ENCODE measurements at regions not wholly inside any gene's neighbourhood (a gene's known extent, or its start where the extent isn't known, plus 50 kb on each side); places are given as distances from the start of the nearest gene placed in this dataset.

DNA sequence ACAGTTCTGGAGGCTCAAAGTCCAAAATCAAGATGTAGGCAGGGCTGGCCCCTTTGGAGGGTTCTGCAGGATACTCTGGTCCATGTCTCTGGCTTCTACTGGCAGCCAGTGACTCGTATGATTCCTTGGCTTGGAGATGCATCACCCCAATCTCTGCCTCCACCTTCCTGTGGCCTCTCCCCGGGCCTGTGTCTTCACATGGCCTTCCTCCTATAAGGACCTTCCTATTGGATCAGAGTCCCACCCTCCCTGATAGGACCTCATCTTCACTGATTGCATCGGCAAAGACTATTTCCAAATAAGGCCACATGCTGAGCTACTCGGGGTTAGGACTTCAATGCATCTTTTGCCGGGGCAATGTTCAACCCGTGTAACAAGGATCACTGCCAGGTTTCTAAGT is 509.0 kb downstream of the CD83 start:
- TF ChIP-seq, protein P1, sequence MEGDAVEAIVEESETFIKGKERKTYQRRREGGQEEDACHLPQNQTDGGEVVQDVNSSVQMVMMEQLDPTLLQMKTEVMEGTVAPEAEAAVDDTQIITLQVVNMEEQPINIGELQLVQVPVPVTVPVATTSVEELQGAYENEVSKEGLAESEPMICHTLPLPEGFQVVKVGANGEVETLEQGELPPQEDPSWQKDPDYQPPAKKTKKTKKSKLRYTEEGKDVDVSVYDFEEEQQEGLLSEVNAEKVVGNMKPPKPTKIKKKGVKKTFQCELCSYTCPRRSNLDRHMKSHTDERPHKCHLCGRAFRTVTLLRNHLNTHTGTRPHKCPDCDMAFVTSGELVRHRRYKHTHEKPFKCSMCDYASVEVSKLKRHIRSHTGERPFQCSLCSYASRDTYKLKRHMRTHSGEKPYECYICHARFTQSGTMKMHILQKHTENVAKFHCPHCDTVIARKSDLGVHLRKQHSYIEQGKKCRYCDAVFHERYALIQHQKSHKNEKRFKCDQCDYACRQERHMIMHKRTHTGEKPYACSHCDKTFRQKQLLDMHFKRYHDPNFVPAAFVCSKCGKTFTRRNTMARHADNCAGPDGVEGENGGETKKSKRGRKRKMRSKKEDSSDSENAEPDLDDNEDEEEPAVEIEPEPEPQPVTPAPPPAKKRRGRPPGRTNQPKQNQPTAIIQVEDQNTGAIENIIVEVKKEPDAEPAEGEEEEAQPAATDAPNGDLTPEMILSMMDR (IDR thresholded peaks at IDR 0.05) = no peak
- Histone ChIP-seq H3K4me3 (no peak overlapping the region), H3K27ac (no peak overlapping the region)
- DNase-seq (ENCODE audit: low spot score) = no peak

DNA sequence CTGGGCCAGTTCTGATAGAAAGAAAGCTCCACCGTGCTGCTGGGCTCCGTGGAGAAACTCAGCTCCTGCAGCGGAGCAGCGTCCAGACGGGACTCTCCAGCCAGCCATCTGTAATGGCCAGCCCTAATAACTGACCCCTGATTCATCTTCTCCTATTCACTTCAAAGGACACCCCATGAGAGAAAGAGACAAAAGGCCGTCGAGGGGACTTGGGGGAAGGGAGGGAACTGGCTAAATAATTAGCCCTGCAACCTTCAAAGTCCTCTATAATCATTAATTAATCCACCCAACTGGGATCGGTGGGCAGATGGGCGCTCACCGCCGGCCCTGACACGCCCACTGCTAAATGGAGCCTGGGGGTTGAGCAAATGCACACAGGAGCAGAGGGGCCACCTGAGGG is 512.4 kb downstream of the CD83 start:
- no peak for DNase-seq (ENCODE audit: low spot score)
- H3K27ac ChIP-seq = no peak overlapping the region
- TF ChIP-seq, protein P1 (IDR thresholded peaks at IDR 0.05) = no peak
- H3K4me3 ChIP-seq = no peak overlapping the region

DNA sequence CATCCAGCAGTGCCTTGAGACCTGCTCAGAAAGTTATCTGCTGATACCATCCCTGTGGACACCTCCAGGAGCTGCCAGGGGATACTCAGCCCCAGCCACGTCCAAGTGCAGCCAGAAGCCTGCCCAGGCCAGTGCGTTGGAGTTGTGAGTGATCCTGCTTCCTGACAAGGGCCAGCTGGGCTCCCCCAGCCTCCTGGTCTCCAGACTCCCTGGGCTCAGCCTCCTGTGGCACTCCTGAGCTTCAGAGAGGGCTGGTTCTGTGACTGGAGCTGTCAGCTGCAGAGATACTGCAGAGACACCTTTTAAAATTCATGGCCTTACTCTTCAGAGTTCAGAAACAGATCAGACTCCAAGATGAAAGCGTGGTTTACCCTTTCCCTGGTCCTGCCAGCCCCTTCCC is 515.9 kb downstream of the CD83 start:
- DNase-seq (ENCODE audit: low spot score) = no peak
- TF ChIP-seq, protein P1 (IDR thresholded peaks at IDR 0.05) = no peak

DNA sequence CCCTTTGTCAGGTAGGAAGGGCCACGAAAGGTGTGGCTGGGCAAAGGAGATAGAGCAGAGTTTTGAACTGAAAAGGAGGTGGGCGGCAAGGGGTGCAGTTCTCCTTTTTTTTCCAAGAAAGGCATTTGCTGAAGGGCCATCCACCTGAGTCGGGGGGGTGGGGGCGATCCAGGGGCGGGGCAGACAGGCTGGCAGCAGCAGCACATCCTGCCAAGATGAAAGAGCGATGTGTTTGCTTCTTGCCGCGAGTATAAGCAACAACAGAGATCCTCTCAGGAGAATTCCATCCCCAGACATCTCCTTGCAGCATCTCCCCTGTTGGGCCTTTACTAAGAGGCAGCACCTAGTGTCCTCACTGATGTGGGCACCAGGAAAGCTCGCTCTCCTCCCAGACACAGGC is 516.5 kb downstream of the CD83 start:
- Histone ChIP-seq H3K27ac (no peak overlapping the region), H3K4me3 (no peak overlapping the region)
- TF ChIP-seq, protein P1 (IDR thresholded peaks at IDR 0.05) = no peak
- no peak for DNase-seq (ENCODE audit: low spot score)

More for the DNA sequence above, 515.9 kb downstream of the CD83 start:
- H3K4me3 ChIP-seq = no peak overlapping the region
- no peak overlapping the region for H3K27ac ChIP-seq

DNA sequence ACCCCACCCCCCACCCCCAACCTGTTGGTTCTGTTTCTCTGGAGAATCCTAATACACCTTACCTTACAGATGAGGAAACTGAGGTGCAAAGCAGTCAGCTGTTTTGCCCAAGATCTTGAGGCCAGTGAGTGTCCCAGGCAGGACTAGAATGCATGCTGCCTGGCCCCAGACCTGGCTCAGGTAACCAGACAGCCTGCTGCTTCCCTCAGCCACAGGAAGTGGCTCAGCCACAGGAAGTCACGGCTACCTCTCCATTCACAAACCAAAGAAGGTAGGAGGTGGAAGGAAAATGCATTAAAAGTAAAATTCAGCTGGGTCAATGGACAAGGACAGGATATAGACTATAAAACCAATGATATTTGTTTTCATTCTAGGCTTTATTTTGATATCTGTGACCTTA is 517.6 kb downstream of the CD83 start:
- DNase-seq (ENCODE audit: low spot score) = no peak
- Histone ChIP-seq H3K4me3 (no peak overlapping the region), H3K27ac (no peak overlapping the region)
- TF ChIP-seq, protein P1 (IDR thresholded peaks at IDR 0.05) = no peak

DNA sequence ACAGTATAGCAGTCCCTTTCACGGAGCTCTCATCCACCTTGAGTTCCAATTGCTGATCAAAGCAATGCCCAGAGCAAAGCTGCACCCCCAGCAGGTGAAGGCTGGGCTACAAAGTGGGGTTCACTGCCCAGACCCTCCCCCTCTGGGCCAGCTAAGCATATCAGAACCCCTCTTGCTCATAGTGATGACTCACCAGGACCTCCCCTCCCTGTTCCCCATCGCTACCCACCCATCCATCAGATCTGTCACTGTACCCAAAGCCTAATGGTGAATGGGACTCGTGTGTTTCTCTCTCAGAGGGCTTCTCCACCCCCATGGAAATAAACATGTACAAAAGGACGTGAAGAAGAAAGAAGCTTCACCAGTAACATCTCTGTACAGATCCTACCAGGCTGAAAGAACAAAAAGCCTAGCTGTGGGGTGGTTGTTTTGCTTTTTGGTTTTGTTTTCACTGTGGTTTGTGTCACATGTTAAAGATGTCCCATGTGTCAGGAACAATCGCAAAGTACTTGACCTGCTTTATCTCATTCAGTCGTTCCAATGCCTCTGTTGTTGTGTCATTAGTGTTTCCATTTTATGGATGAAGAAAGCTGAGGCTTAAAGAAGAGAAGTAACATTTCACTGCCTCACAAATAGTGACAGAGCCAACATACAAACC is 518.5 kb downstream of the CD83 start:
- no peak overlapping the region for H3K4me3 ChIP-seq

DNA sequence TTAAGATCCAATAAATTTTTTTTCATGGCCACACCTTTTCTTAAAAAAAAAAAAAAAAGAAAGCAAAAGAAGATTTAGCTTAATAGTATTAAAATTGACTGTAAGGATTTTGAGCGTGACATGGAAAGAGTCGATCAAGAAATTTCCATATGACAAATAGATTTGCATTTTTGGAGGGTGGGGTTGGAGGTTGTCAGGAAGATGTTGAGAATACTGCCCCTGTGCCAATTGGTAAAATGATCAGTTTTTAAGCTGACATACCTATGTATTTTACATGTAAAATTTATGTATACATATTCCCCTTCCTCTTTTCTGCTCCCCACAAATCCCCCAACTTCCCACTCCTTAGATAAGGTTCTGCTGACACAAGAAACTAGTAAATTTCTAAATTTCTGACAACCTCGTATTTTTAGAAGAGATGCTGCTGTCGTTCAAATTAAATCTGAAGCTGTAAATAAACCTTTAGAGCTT is 520.9 kb downstream of the CD83 start:
- Histone ChIP-seq H3K4me3 (peak overlapping the region; percentile 44), H3K27ac (no peak overlapping the region)
- TF ChIP-seq, protein P1 (IDR thresholded peaks at IDR 0.05) = no peak
- no peak for DNase-seq (ENCODE audit: low spot score)

More for the DNA sequence above, 518.5 kb downstream of the CD83 start:
- no peak overlapping the region for H3K27ac ChIP-seq
- no peak for DNase-seq (ENCODE audit: low spot score)
- TF ChIP-seq, protein P1 (IDR thresholded peaks at IDR 0.05) = no peak

Data from coronary artery (tissue), 2 donors.